Limb (tissue), 2 donors: ENCODE measurements at regions not wholly inside any gene's neighbourhood (a gene's known extent, or its start where the extent isn't known, plus 50 kb on each side); places are given as distances from the start of the nearest gene placed in this dataset.

Experiments used
- DNase-seq, 2 donors: peaks; one replicate each; pipeline ENCODE4 v3.0.0-alpha.2; 2016; ENCODE audit errors: extremely low spot score in 2 of 2

- DNase-seq: no peak
These were observed 154.8 kb downstream of the SALL1 start for GRCh38 chr16:50996166-50996829.

DNA sequence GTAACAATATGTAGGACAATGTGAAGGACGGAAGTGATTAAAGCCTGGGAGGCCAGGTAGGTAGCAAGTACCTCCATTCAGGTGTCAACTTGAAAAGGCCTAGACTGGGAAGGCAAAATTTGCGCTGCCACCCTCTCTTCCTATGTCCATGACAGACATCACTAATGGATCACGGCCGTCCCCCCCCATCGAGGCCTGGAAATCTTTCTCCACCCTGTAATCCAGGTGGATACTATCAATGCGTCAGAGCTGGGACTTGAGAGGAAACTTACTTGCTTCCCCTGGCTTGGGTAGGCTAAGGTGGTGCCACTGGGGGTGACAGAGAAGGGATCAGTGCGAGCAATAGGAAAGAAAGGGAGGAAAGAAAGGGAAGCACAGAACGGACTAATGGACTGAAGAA is 156.1 kb downstream of the SALL1 start:
- no peak for DNase-seq

DNA sequence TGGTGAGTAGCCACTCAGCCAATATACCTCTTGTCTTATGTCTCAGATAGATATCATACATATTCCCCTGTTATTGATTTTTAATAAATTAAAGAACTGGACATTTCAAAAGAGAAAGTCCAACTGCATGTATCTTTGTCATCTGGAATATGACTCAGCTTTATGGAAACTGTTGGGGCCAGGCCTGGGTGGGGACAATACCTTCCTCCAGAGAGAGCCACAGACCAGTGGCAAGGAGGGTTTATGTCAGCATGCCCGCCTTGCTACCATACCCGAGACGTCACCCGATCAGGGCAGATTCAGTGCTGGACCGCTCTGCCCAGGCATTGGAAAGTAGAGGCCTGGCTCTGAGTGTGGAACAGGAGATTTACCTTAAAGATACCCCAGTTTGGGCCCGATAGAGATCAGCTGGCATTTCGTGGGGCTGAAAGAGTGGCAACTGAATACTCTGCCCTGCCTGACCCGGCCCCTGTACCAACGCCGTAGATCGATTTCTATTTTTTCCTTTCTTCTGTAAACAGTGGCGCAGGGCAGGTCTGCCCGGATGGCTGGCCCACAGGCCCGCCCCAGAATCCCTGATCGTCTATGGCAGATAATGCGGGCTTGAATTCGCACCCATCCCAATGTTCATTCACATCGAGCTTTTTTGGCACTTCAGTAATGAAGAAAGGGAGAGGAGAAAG is 158.6 kb downstream of the SALL1 start:
- DNase-seq: no peak

GRCh38 chr16:50991436-50991835 is 159.6 kb downstream of the SALL1 start:
- no peak for DNase-seq

DNA sequence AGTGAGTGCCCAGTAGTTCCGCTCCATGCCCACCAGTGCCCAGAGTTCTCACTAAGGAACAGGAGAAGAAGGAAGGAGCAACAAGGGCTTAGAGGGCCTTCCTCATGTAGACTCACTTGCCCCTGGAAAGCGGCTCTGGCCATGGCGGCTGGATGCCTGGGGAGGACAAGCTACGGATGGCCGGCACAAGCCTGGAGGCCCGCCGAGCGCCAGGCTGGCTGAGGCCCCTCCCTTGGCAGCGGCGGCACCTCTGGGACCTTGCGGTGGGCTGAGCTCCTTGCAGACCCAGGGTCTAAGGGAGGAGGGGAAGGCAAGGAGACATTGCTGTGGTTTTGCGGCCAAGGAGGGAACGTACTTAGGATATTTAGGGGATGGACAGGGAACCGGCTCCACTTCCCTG is 160.1 kb downstream of the SALL1 start:
- no peak for DNase-seq

DNA sequence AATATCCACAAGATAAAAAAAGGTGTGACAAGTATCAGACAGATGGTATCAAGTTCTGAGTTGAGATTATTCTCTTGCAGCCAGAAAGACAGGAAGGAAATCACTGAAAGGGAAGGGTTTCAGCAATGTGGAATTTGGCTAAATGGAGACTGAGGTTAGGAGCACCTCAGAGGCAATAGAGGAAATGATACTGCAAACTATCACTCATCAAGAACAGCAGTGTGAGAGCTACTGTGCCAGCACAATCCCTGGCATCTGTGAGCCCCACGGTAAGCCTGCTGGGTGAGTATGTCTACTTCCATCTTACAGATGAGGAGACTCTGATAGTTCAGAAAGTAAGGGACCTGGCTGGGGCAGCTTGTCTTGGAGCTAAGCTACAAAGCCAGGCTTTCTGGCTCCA is 162.0 kb downstream of the SALL1 start:
- no peak for DNase-seq

DNA sequence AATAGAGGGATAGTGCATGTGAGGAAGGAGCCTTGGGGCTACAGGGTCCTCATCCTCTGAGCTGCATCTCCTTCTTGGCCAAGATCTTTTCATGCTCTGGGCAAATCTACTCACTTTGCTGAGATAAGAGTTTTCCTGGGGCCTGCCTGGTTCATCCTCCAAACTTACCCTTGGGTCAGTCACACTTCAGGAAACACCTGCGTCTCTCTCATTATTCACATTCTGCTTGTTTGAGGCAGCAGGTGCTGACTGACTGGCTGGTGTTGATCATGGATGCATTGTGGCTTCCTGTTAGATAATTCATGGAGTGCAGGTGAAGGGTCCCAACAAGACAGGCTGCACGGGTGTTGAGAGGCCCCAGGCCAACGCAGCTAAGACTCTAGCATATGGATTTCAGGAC is 162.6 kb downstream of the SALL1 start:
- DNase-seq: no peak

DNA sequence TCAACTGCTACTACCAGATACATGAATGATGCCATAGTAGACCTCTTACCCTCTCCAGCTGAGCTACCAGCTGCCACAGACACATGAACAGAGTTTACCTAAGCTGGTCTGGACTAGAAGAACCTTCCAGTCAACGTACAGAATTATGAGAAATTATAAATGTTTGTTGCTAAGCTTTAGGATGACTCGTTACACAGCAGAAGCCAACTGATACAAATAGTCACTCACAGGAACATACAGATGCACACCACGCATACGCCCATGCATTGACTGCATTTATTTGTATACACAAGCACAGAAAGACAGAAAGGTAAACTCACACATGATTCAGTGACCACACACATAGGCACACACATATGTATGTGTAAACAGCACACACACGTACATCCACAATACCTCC is 164.6 kb downstream of the SALL1 start:
- DNase-seq: no peak

DNA sequence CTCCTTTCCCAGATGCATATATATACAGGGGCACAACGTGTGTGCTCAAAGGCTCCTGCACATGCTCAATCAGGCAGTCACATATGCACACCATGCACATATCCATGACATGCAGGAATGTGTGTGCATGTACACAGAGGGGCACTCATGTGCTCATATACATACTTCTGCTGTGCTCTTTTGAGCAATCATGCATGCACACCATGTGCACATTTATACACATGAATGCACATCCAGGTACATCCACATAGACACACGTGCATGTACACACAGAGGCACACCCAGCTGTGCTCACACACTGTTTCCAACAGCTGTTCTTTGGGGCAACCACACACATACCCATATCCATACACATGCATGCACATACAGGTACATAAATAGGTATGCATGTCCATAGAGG is 165.3 kb downstream of the SALL1 start:
- no peak for DNase-seq

GRCh38 chr16:50984688-50985087 is 166.4 kb downstream of the SALL1 start:
- no peak for DNase-seq

DNA sequence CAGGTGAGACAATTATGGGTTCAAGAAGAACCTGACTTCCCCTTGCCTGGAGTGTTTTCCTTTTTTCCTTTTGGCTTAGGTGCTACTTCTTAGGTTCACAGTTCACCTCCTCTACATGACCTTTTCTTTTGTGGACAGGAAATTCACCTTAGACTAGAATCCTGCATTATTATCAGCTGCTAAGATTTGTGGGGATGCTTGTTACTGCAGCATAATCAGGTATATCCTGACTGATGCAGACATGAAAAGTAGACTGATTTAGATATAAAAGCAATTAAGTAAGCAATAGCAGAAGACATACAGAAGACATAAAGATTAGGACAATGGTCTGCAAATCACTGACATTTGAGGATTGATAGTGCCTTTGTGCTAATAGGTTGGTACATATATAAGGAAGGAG is 168.3 kb downstream of the SALL1 start:
- no peak for DNase-seq

DNA sequence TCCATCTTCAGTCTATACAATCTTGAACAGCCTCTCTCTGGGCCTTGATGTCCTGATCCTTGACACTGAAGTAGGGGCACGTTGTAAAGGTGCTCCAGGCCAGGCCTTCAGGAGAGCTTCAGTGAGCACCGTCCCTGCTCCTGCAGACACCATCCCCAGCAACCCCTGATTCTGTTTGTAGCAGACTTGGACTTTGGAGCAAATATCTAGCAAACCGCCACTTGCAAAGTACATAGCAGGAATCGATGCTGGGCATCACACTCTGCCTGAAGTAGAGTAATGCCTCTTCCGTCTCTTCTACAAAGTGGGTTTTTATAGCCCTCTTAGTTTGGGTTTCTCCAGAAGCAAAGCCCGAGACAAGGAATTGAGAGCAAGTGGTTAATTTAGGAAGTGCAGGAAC is 169.1 kb downstream of the SALL1 start:
- no peak for DNase-seq

DNA sequence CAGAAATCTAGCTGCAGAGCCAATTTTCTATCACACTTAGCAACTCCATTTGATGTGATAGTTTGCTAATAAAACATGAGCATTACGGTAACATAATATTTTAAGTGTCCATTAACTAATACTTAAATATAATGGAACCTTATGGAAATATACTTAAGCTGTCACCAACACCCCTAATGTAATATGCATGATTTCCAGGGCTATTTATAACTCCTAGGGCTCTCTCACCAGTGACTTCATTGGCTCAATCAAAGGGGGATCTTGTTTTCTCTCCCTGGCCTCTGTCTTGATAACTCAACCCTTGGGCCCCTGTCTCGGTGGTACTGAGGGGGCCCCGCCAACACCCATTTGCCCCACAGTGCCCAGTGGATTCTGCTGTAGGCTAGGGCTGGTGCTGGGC is 170.4 kb downstream of the SALL1 start:
- no peak for DNase-seq

- DNase-seq: no peak
These were observed 171.1 kb downstream of the SALL1 start for GRCh38 chr16:50979806-50980620.

GRCh38 chr16:50977138-50977537 is 173.9 kb downstream of the SALL1 start:
- peak in 1 of 2 donors; percentile 33 for DNase-seq

DNA sequence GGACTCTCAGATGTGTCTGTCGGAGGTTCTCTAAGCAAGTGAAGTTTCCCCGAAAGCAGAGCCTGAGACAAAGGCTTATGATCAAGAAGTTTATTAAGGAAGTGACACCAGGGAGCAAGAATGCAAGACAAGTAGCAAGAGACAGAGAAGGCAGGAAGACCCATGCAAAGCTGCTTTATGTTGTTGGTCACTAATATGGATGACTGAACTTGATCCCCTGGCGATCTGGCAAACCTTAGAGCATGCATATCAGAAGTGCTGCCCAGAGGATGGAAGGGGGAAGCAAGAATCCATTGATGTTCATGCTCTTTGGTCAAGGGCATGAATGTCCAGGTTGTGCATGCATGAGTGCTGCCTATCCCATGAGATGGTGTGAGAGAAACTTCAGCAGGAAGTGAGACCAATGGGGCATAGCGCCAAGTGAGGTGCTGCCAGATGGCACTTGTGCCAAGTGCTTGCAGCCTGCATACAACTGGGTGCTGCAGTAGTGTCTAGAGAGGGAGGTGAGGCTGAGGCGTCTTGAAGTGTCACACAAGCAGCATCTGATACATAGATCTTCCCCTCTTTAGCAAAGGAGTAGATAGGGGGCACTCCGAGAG is 176.5 kb downstream of the SALL1 start:
- no peak for DNase-seq

GRCh38 chr16:50972876-50973275 is 178.2 kb downstream of the SALL1 start:
- DNase-seq: no peak

- DNase-seq: no peak
These were observed 180.8 kb downstream of the SALL1 start for GRCh38 chr16:50970281-50970680.

- DNase-seq: no peak
These were observed 183.1 kb downstream of the SALL1 start for GRCh38 chr16:50967827-50968612.

DNA sequence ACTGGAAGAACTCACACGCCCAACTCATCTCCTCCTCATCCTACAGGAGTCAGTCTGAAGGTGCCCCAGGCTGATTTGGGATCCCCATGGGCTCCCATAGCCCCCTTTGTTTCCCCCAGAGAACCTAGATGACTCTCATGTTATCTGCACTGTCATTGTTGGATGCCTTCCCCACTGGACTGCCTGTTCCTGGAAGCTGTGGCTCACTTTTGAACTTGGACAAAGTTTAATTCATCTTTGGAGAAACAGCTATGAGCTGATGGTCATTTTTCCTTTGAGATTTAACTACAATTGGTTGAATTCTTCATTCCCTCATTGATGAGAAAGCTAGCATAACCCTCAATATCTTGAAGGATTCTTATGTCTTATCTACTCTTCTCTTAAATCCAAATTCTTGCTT is 186.6 kb downstream of the SALL1 start:
- DNase-seq: no peak

DNA sequence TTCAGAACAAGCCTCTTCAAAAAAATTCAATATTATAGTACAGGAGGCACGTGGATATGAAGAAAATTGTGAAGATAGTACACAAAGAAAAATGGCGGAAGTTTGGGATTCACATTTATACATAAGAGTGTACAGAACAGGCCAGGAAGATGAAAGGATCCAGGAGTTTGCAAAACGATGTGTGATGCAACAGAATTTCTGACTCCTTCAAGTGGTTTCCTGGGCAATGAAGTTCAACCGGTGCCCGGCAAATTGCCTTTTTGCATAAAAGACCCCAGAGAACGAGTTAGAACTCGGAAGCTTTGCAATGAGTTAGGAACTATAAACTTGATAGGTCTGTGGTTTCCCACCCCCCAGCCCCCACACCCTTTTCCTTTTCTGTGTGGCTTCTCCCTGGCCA is 189.1 kb downstream of the SALL1 start:
- no peak for DNase-seq
